Activated B cell treated with CpG ODN at 0.5 μM for 24 hours (primary cell): ENCODE measurements at regions not wholly inside any gene's neighbourhood (a gene's known extent, or its start where the extent isn't known, plus 50 kb on each side); places are given as distances from the start of the nearest gene placed in this dataset.

Source experiments
- ATAC-seq: fragments of 200-7000 bp; cut with Tn5 transposase; one replicate; pipeline ENCODE4 v1.10.0; 2021; ENCODE audit warnings: low read depth, mild to moderate bottlenecking, moderate library complexity
- CTCF ChIA-PET: fragments of 350-600 bp; sonication (Branson Sonifier 250); formaldehyde crosslinking; loops from one replicate; lab custom pipeline; 2021; ENCODE audit warnings: antibody characterized with exemption; lab: Charles Lee
- POLR2A ChIA-PET: fragments of 350-600 bp; sonication (Branson Sonifier 250); formaldehyde crosslinking; loops from one replicate; lab custom pipeline; 2021; ENCODE audit warnings: antibody characterized with exemption; lab: Charles Lee
- DNase-seq: peaks from one replicate; pipeline ENCODE4 v3.0.0; 2022
- H3K27ac Mint-ChIP-seq: one replicate; pipeline ENCODE4 v1.8.0; 2020; ENCODE audit warnings: mixed read lengths
- H3K27me3 Mint-ChIP-seq: one replicate; pipeline ENCODE4 v1.8.0; 2021; ENCODE audit warnings: mixed read lengths
- H3K36me3 Mint-ChIP-seq: one replicate; pipeline ENCODE4 v1.8.0; 2021; ENCODE audit warnings: low read depth, mixed read lengths
- H3K4me1 Mint-ChIP-seq: one replicate; pipeline ENCODE4 v1.8.0; 2021; ENCODE audit warnings: mixed read lengths
- H3K4me3 Mint-ChIP-seq: one replicate; pipeline ENCODE4 v1.8.0; 2020; ENCODE audit warnings: mild to moderate bottlenecking, mixed read lengths
- H3K9me3 Mint-ChIP-seq: one replicate; pipeline ENCODE4 v1.8.0; 2020; ENCODE audit warnings: mixed read lengths
- CTCF ChIP-seq: fragments of 200-600 bp; IDR thresholded peaks from one replicate; pipeline ENCODE4 v1.8.0; 2022; ENCODE audit warnings: antibody characterized with exemption, mild to moderate bottlenecking
- intact Hi-C: fragments of 100-400 bp; cut with micrococcal nuclease; formaldehyde crosslinking; loops from one replicate; pipeline ENCODE4 v1.15.1; 2024

GRCh38 chr4:67035501-67035900 lies 509.8 kb downstream of the CENPC start:
- ChIA-PET CTCF (no interaction called here), POLR2A (no interaction called here)
- DNase-seq (no peak), ATAC-seq (no peak)
- Mint-ChIP-seq H3K4me1 (no peaks in the 10 kb centered on the region), H3K36me3 (no peaks in the 10 kb centered on the region), H3K27me3 (no peaks in the 10 kb centered on the region), H3K27ac (no peak overlapping the region), H3K4me3 (no peak overlapping the region), H3K9me3 (peaks cover 2% of the 10 kb centered on the region)
- TF ChIP-seq CTCF, result no peak
- intact Hi-C loops, result no loop called here

- no peak overlapping the region for H3K4me3 Mint-ChIP-seq
- H3K27ac Mint-ChIP-seq, result no peak overlapping the region
- H3K9me3 Mint-ChIP-seq, result peaks cover 2% of the 10 kb centered on the region
- ATAC-seq (no peak), DNase-seq (no peak)
- no peaks in the 10 kb centered on the region for H3K4me1 Mint-ChIP-seq
- no peaks in the 10 kb centered on the region for H3K27me3 Mint-ChIP-seq
- ChIA-PET POLR2A (no interaction called here), CTCF (no interaction called here)
- H3K36me3 Mint-ChIP-seq, result no peaks in the 10 kb centered on the region
- no peak for TF ChIP-seq CTCF
- intact Hi-C loops, result no loop called here
Measured at GRCh38 chr4:67030636-67031035, 514.7 kb downstream of the CENPC start.

GRCh38 chr4:67020438-67020797 lies 524.9 kb downstream of the CENPC start:
- H3K27me3 Mint-ChIP-seq, result no peaks in the 10 kb centered on the region
- ChIA-PET POLR2A (no interaction called here), CTCF (no interaction called here)

GRCh38 chr4:67019686-67020437 lies 525.4 kb downstream of the CENPC start:
- H3K36me3 Mint-ChIP-seq, result no peaks in the 10 kb centered on the region
- no peak overlapping the region for H3K27ac Mint-ChIP-seq
- ChIA-PET CTCF (no interaction called here), POLR2A (no interaction called here)
- intact Hi-C loops, result no loop called here
- H3K27me3 Mint-ChIP-seq, result no peaks in the 10 kb centered on the region
- ATAC-seq (no peak), DNase-seq (no peak)
- H3K4me1 Mint-ChIP-seq, result no peaks in the 10 kb centered on the region
- no peak overlapping the region for H3K4me3 Mint-ChIP-seq
- H3K9me3 Mint-ChIP-seq, result peaks cover 4% of the 10 kb centered on the region
- TF ChIP-seq CTCF, result no peak

More at GRCh38 chr4:67020438-67020797, 524.9 kb downstream of the CENPC start:
- Mint-ChIP-seq H3K4me1 (no peaks in the 10 kb centered on the region), H3K9me3 (peaks cover 3% of the 10 kb centered on the region), H3K4me3 (no peak overlapping the region), H3K27ac (no peak overlapping the region), H3K36me3 (no peaks in the 10 kb centered on the region)
- DNase-seq (no peak), ATAC-seq (no peak)
- intact Hi-C loops, result no loop called here
- TF ChIP-seq CTCF, result no peak

- intact Hi-C loops, result no loop called here
- DNase-seq (no peak), ATAC-seq (no peak)
- ChIA-PET CTCF (no interaction called here), POLR2A (no interaction called here)
- no peaks in the 10 kb centered on the region for H3K36me3 Mint-ChIP-seq
- H3K9me3 Mint-ChIP-seq, result peaks cover 9% of the 10 kb centered on the region
- H3K4me1 Mint-ChIP-seq, result no peaks in the 10 kb centered on the region
- H3K27me3 Mint-ChIP-seq, result no peaks in the 10 kb centered on the region
- H3K27ac Mint-ChIP-seq, result no peak overlapping the region
- TF ChIP-seq CTCF, result no peak
- no peak overlapping the region for H3K4me3 Mint-ChIP-seq
Measured at GRCh38 chr4:67014592-67014991, 530.7 kb downstream of the CENPC start.
